Keratinocyte (primary cell): ENCODE measurements at regions not wholly inside any gene's neighbourhood (a gene's known extent, or its start where the extent isn't known, plus 50 kb on each side); places are given as distances from the start of the nearest gene placed in this dataset.

Source experiments
- EZH2 ChIP-seq: IDR thresholded peaks from one replicate; pipeline ENCODE4 v1.6.1; 2012; ENCODE audit warnings: inconsistent platforms, mild to moderate bottlenecking, low read length, moderate library complexity
- TF ChIP-seq, protein P1 (sequence below), 3 experiments: IDR thresholded peaks in 1 of 3; conservative IDR thresholded peaks in 1 of 3; optimal IDR thresholded peaks in 1 of 3; 2 replicates in 2 of 3; 3 replicates in 1 of 3; pipeline versions ENCODE3 to v1.5.1; 2011; ENCODE audit warnings: low read length in 3 of 3, mild to moderate bottlenecking in 3 of 3, moderate library complexity in 2 of 3, control low read depth in 1 of 3, inconsistent platforms in 1 of 3; ENCODE audit not compliant: insufficient read depth in 2 of 3; ENCODE audit errors: extremely low read depth in 1 of 3

GRCh38 chr9:2939368-2939767 lies 95.5 kb upstream of the PUM3 start:
- TF ChIP-seq, protein P1, sequence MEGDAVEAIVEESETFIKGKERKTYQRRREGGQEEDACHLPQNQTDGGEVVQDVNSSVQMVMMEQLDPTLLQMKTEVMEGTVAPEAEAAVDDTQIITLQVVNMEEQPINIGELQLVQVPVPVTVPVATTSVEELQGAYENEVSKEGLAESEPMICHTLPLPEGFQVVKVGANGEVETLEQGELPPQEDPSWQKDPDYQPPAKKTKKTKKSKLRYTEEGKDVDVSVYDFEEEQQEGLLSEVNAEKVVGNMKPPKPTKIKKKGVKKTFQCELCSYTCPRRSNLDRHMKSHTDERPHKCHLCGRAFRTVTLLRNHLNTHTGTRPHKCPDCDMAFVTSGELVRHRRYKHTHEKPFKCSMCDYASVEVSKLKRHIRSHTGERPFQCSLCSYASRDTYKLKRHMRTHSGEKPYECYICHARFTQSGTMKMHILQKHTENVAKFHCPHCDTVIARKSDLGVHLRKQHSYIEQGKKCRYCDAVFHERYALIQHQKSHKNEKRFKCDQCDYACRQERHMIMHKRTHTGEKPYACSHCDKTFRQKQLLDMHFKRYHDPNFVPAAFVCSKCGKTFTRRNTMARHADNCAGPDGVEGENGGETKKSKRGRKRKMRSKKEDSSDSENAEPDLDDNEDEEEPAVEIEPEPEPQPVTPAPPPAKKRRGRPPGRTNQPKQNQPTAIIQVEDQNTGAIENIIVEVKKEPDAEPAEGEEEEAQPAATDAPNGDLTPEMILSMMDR (optimal IDR thresholded peaks at IDR 0.05 in 1 of 3, IDR thresholded peaks at IDR 0.05 in 1 of 3, conservative IDR thresholded peaks at IDR 0.05 in 1 of 3; ENCODE audit: extremely low read depth in 1 of 3, insufficient read depth in 2 of 3, low read length in 3 of 3), result no peak
- no peak for TF ChIP-seq EZH2
